Mammary epithelial cell (primary cell): ENCODE measurements at regions not wholly inside any gene's neighbourhood (a gene's known extent, or its start where the extent isn't known, plus 50 kb on each side); places are given as distances from the start of the nearest gene placed in this dataset.

Source experiments
- EZH2 ChIP-seq: IDR thresholded peaks from 2 replicates; pipeline ENCODE4 v1.6.1; 2012; ENCODE audit warnings: low read length, inconsistent platforms, borderline replicate concordance
- TF ChIP-seq, protein P1 (sequence below), 2 donors: IDR thresholded peaks in 1 of 2; conservative IDR thresholded peaks in 1 of 2; 2 replicates each; pipeline ENCODE4 v1.5.1; 2011 to 2012; ENCODE audit warnings: inconsistent platforms in 2 of 2, low read length in 2 of 2, mild to moderate bottlenecking in 2 of 2, control low read depth in 1 of 2, low read depth in 1 of 2; ENCODE audit not compliant: insufficient read depth in 1 of 2; ENCODE audit errors: extremely low read depth in 1 of 2

DNA sequence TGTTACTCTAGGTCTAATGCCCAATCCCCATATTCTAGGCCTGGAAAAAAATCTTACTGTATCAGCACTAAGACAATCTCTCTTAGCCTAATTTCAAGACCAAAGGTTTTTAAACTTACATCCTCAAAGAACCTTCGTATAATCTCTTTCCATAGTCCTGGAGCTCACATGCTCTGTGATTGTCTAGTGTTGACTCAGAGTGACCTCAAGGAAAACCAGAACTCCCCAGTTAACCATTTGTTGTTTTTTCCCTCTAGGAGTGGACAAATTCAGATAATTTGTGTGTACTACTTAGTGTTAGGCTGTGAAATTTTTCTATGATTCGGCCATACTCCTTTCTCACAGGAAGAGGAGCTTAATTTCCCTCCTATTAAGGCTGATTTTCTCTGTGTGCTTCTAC is 536.1 kb downstream of the SLC4A3 start:
- TF ChIP-seq EZH2 = no peak
- TF ChIP-seq, protein P1, sequence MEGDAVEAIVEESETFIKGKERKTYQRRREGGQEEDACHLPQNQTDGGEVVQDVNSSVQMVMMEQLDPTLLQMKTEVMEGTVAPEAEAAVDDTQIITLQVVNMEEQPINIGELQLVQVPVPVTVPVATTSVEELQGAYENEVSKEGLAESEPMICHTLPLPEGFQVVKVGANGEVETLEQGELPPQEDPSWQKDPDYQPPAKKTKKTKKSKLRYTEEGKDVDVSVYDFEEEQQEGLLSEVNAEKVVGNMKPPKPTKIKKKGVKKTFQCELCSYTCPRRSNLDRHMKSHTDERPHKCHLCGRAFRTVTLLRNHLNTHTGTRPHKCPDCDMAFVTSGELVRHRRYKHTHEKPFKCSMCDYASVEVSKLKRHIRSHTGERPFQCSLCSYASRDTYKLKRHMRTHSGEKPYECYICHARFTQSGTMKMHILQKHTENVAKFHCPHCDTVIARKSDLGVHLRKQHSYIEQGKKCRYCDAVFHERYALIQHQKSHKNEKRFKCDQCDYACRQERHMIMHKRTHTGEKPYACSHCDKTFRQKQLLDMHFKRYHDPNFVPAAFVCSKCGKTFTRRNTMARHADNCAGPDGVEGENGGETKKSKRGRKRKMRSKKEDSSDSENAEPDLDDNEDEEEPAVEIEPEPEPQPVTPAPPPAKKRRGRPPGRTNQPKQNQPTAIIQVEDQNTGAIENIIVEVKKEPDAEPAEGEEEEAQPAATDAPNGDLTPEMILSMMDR (conservative IDR thresholded peaks at IDR 0.05 in 1 of 2, IDR thresholded peaks at IDR 0.05 in 1 of 2; ENCODE audit: extremely low read depth in 1 of 2, insufficient read depth in 1 of 2, low read depth in 1 of 2, low read length in 2 of 2) = no peak
